ENCODE measurements at regions not wholly inside any gene's neighbourhood (a gene's known extent, or its start where the extent isn't known, plus 50 kb on each side); places are given as distances from the start of the nearest gene placed in this dataset.
"Not testable (repeated sequence)": the region's sequence is repeated elsewhere in the genome, so short reads cannot be mapped to it uniquely, and the experiment has no call there.

DNA sequence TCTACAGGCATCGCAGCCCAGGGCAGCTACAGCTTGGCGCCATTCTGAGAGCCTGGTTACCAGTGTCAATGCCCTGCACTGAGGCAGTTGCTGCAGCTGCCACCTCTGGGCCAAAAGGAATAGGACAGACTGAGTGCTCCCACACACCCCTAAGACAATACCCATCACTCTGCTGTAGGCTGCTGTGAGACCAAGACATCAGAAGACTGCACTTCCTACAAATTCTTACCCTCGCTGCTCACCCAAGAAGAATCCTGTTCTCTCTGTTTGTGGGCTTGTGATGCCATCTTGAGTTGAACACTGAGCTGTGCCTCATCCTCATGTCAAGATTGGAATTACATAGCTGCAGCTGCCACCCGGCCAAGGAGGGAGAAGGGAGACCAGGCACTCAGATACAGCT lies 1847.0 kb upstream of the PCDH10 start:
- DNase-seq: no peak
- no peak for ATAC-seq
- intact Hi-C loops (cut with DNase I, micrococcal nuclease): no loop called here

- no peak for ATAC-seq
- intact Hi-C loops (cut with DNase I, micrococcal nuclease): no loop called here
- no peak for DNase-seq
Observed at GRCh38 chr4:131304686-131305085, 1844.4 kb upstream of the PCDH10 start.

DNA sequence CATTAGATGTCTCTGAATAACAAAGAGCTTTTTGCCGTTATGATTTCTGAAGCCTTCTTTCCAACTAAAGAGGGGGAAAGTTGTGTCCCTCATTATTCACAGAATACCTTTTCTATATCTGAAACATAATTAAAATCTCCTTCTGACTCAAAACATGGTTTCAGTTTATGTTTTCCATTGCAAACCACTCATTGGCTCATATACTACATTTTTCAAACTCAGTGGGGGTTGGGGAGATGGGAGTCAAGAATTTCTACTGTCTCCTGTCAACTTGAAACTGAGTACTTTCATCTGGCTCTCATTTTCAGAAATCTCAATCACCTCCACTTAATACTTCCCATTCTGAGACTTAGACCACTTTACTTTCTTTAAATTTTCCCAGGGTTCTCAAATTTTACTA lies 1839.5 kb upstream of the PCDH10 start:
- DNase-seq (no peak), ATAC-seq (no peak)
- intact Hi-C loops (cut with DNase I, micrococcal nuclease): no loop called here

DNA sequence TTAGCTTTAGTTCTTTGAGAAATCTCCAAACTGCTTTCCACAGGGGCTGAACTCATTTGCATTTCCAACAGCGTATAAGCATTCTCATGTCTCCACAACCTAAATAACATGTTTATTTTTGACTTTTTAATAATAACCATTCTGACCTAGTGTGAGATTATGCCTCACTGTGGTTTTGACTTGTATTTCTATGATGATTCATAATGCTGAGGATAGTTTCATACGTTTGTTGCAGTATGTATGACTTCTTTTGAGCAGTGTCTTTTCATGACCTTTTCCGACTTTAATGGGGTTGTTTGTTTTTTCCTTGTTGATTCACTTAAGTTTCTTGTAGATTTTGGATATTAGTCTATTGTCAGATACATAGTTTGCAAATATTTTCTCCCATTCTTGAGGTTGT lies 1833.0 kb upstream of the PCDH10 start:
- ATAC-seq: no peak
- intact Hi-C loops (cut with DNase I, micrococcal nuclease): no loop called here
- no peak for DNase-seq

DNA sequence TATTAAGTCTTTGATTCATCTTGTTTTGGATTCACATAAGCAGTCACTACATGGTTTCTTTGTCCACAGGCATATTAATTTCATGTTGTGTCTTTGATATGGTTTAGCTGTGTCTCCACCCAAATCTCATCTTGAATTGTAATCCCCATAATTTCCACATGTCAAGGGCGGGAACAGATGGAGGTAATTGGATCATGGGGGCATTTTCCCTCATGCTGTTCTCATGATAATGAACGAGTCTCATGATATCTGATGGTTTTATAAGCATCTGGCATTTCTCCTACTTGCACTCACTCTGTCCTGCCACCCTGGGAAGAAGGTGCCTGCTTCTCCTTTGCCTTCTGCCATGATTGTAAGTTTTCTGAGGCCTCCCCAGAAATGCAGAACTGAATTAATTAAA lies 1811.2 kb upstream of the PCDH10 start:
- no peak for ATAC-seq
- intact Hi-C loops (cut with DNase I, micrococcal nuclease): no loop called here
- no peak for DNase-seq

DNA sequence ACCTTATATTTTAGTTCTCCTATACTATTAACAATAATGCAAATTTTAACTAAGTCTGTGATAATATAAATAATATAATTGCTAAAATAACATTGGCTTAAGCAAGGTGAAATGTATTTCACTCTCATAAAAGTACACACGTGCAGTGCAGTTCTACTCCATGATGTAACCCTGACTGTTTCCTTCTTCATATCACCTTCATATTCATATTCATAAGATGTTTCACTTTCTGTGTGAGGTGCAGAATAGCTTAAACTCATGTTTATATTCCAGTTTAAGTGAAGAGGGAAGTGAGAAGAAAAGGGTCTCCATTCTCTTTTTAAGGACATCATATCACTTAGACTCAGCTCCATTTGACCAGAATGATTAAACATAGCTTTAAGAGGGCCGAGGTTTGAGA lies 1810.0 kb upstream of the PCDH10 start:
- ATAC-seq: no peak
- DNase-seq: no peak
- intact Hi-C loops (cut with DNase I, micrococcal nuclease): no loop called here

GRCh38 chr4:131344761-131345160 lies 1804.3 kb upstream of the PCDH10 start:
- no peak for ATAC-seq
- intact Hi-C loops (cut with DNase I, micrococcal nuclease): no loop called here
- no peak for DNase-seq

DNA sequence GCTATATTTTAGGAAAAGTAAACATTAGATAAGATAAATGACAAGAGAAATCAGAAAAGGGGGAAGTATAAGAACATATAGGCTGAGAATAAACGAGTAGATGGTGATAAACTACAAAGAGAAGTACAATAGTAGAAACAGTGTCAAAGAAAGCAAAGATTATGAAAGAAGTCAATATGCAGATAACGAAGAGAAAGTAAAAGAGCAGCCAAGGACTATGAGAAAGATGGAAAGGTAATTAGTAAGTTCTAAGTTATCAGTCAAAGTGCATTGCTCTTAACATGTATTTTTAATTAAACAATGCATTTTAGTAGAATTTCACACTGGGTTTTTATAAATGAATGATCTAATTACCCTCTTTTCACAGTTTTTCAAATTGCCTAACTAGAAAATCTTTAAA lies 1801.3 kb upstream of the PCDH10 start:
- DNase-seq: no peak
- intact Hi-C loops (cut with DNase I, micrococcal nuclease): no loop called here

DNA sequence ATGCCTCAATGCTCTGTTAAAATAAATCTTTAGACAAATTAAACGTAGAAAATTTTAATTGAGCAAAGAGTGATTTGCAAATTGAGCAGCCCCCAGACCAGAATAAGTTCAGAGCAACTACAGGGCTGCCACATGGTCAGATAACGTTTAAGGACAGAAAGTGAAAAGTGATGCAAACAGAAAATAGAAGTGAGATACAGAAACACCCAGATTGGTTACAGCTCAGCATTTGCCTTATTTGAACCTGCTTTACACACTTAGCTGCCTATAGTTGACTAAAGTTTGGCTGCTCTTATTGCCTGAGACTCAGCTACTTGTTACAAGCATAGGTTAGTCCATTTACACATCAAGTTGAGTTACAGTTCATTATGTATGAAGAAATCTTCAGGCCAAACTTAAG lies 1800.8 kb upstream of the PCDH10 start:
- intact Hi-C loops (cut with DNase I, micrococcal nuclease): no loop called here
- ATAC-seq: no peak

More for the DNA sequence above, 1801.3 kb upstream of the PCDH10 start:
- ATAC-seq: no peak

GRCh38 chr4:131352371-131352770 lies 1796.7 kb upstream of the PCDH10 start:
- intact Hi-C loops (cut with DNase I, micrococcal nuclease); ATAC-seq; DNase-seq: not testable (repeated sequence)

More for the DNA sequence above, 1800.8 kb upstream of the PCDH10 start:
- DNase-seq: no peak

GRCh38 chr4:131366714-131367113 lies 1782.4 kb upstream of the PCDH10 start:
- no peak for DNase-seq
- intact Hi-C loops (cut with DNase I, micrococcal nuclease): no loop called here

GRCh38 chr4:131367441-131367840 lies 1781.7 kb upstream of the PCDH10 start:
- ATAC-seq: no peak
- intact Hi-C loops (cut with DNase I, micrococcal nuclease): no loop called here

More at GRCh38 chr4:131366714-131367113, 1782.4 kb upstream of the PCDH10 start:
- no peak for ATAC-seq

GRCh38 chr4:131370846-131371245 lies 1778.2 kb upstream of the PCDH10 start:
- DNase-seq (no peak), ATAC-seq (no peak)

More at GRCh38 chr4:131367441-131367840, 1781.7 kb upstream of the PCDH10 start:
- DNase-seq: no peak

GRCh38 chr4:131381055-131381454 lies 1768.0 kb upstream of the PCDH10 start:
- DNase-seq (no peak), ATAC-seq (no peak)
- intact Hi-C loops (cut with DNase I, micrococcal nuclease): no loop called here

More at GRCh38 chr4:131370846-131371245, 1778.2 kb upstream of the PCDH10 start:
- intact Hi-C loops (cut with DNase I, micrococcal nuclease): no loop called here

- intact Hi-C loops (cut with DNase I, micrococcal nuclease): no loop called here
- ATAC-seq (no peak), DNase-seq (no peak)
Observed at GRCh38 chr4:131382839-131383238, 1766.3 kb upstream of the PCDH10 start.

GRCh38 chr4:131388277-131388676 lies 1760.8 kb upstream of the PCDH10 start:
- DNase-seq: no peak
- intact Hi-C loops (cut with DNase I, micrococcal nuclease): no loop called here
- ATAC-seq: no peak

DNA sequence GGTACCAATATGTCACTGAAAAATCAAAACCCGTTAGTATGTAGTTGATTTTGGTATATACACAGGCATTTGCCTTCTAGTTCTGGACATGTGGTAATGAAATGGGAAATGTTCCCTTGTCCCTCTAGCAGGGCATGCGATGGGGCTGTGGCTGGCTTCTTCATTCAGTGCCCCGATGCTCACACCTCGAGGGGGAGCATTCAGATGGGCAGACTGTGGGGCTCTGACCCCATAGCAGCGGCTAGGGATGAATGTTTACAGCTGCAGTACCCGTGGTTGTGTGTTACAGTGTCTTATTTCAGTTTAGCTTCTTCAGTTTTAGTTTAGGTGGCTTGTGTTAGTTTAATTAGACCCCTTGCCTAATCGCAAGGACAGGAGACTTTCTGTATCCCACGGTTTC lies 1741.0 kb upstream of the PCDH10 start:
- no peak for ATAC-seq
- intact Hi-C loops (cut with DNase I, micrococcal nuclease): no loop called here
- no peak for DNase-seq

- intact Hi-C loops (cut with DNase I, micrococcal nuclease): no loop called here
- DNase-seq (no peak), ATAC-seq (no peak)
Observed at GRCh38 chr4:131411393-131411792, 1737.7 kb upstream of the PCDH10 start.

DNA sequence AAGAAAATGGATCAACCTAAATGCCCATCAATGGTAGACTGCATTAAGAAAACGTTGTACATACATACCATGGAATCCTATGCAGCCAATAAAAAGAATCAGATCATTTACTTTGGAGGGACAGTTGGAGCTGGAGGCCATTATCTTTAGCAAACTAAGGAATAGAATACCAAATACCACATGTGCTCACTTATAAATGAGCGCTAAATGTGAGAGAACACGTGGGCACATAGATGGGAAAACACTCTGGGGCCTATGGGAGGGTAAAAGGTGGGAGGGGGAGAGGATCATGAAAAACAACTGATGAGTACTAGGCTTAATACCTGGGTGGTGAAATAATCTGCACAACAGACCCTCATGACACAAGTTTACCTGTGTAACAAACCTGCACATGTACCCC lies 1729.9 kb upstream of the PCDH10 start:
- intact Hi-C loops (cut with DNase I, micrococcal nuclease): no loop called here
- DNase-seq (no peak), ATAC-seq (no peak)

DNA sequence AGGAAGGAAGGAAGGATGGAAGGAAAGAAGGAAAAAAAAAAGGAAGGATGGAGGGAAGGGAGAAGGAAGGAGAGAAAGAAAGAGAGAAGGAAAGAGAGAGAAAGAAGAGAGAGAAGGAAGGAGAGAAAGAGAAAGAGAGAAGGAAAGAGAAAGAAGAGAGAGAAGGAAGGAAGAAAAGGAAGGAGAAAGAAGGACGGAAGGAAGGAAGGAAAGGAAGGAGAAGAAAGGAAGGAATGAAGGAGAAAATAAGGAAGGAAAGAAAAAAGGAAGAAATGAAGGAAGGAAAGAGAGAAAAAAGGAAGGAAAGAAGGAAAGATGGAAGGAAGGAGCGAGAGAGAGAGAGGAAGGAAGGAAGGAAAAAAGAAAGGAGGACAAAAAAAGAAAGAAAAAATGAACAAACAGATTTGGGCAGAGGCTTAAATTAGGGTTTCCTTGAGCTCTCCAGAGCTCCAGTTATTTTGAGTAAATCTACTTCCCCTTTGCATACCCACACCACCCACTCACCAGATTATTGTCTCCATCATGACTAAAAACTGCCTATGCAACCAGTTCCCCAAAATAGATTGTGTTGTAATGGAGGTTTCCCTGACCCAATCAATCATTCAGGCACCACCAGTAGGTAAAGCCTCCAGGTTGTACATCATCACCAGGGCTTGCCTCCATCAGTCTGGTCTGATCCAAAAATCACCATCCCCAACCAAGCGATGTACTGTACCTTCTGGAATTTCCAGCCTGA lies 1722.9 kb upstream of the PCDH10 start:
- ATAC-seq: no peak
- intact Hi-C loops (cut with DNase I, micrococcal nuclease): no loop called here
- no peak for DNase-seq

DNA sequence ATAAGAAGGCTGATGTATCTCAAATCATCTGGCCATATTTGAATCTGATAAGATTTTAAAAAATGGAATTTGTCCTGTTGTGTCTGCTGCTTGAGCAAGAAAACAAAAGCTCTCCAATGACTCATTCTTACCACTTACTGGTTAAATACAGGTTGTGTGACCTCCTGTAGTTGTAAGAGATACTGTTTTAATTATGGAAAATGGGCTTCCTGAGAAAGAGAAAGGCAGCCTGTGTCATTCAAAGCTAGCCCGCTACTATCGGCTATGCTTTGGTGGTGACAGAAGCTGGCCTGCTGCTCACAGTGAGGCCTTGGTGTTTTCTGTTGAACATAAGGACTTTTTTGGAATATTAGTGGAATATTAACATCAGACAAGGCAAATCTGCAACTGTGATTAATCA lies 1722.1 kb upstream of the PCDH10 start:
- intact Hi-C loops (cut with DNase I, micrococcal nuclease): no loop called here
- ATAC-seq (no peak), DNase-seq (no peak)

Measured in left colon (tissue), 2 donors.